ENCODE measurements at regions not wholly inside any gene's neighbourhood (a gene's known extent, or its start where the extent isn't known, plus 50 kb on each side); places are given as distances from the start of the nearest gene placed in this dataset.

DNA sequence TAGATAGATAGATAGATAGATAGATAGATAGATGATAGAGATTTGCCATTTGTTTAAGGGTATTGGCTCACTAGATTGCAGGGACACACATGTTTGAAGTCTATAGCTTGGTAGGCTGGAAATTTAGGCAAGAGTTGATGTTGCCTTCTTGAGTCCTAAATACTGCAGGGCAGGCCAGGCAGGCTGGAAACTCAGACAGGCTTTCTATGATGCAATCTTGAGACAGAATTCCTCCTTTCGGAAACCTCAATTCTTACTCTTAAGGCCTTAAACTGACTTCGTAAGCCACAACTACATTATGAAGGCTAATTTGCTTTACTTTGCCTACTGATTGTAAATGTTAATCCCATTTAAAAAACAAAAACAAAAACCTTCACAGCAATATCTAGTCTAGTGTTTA is 322.9 kb upstream of the AKR1E2 start:
- TF ChIP-seq CTCF (IDR thresholded peaks at IDR 0.05) = no peak
- no peak for TF ChIP-seq POLR2A (IDR thresholded peaks at IDR 0.05)
- TF ChIP-seq POLR2AphosphoS5 (IDR thresholded peaks at IDR 0.05) = no peak
- TF ChIP-seq EP300 (IDR thresholded peaks at IDR 0.05) = no peak
